HepG2 (cell line): ENCODE measurements at regions not wholly inside any gene's neighbourhood (a gene's known extent, or its start where the extent isn't known, plus 50 kb on each side); places are given as distances from the start of the nearest gene placed in this dataset.
A peak's percentile ranks its signal among the peaks of the same experiment; 100 is the strongest.

Experiments used
- AHR ChIP-seq: IDR thresholded peaks from 2 replicates; pipeline ENCODE4 v1.6.1; 2018; ENCODE audit warnings: missing genetic modification reagents, missing compliant biosample characterization
- CENPT ChIP-seq: sonication (generic); formaldehyde crosslinking; IDR thresholded peaks from 2 replicates; pipeline ENCODE4 v1.8.0; 2022; ENCODE audit warnings: low read depth, mild to moderate bottlenecking, moderate library complexity, missing genetic modification reagents
- GMEB2 ChIP-seq: IDR thresholded peaks from 2 replicates; pipeline ENCODE4 v1.6.1; 2016; ENCODE audit warnings: missing biosample characterization, missing genetic modification reagents, low read depth
- KDM5B ChIP-seq: sonication (generic); formaldehyde crosslinking; IDR thresholded peaks from 2 replicates; pipeline ENCODE4 v1.4.0; 2020; ENCODE audit warnings: missing genetic modification reagents, mild to moderate bottlenecking, borderline replicate concordance
- MTA3 ChIP-seq: sonication (generic); formaldehyde crosslinking; IDR thresholded peaks from 2 replicates; pipeline ENCODE4 v1.4.0; 2020; ENCODE audit warnings: missing genetic modification reagents
- MXD4 ChIP-seq: IDR thresholded peaks from 2 replicates; pipeline ENCODE4 v1.6.1; 2016; ENCODE audit warnings: mild to moderate bottlenecking, missing biosample characterization, missing genetic modification reagents
- PAWR ChIP-seq: sonication (generic); formaldehyde crosslinking; IDR thresholded peaks from 2 replicates; pipeline ENCODE4 v1.4.0; 2020; ENCODE audit warnings: missing genetic modification reagents, mild to moderate bottlenecking, borderline replicate concordance
- PAX8 ChIP-seq: sonication (generic); formaldehyde crosslinking; IDR thresholded peaks from 2 replicates; pipeline ENCODE4 v1.8.0; 2022; ENCODE audit warnings: mild to moderate bottlenecking, missing genetic modification reagents, borderline replicate concordance
- PLRG1 ChIP-seq: fragments of 450-650 bp; conservative IDR thresholded peaks from 2 replicates; pipeline ENCODE4 v1.6.1; 2016
- SOX13 ChIP-seq, 3 experiments: fragments of 450-650 bp in 1 of 3; sonication (generic) in 1 of 3; formaldehyde crosslinking in 1 of 3; IDR thresholded peaks in 2 of 3; conservative IDR thresholded peaks in 1 of 3; 2 replicates each; pipeline versions ENCODE4 v1.5.0 to v1.6.1; 2016 to 2020; ENCODE audit warnings: antibody characterized with exemption in 1 of 3, mild to moderate bottlenecking in 1 of 3, missing compliant biosample characterization in 1 of 3, missing genetic modification reagents in 1 of 3, moderate library complexity in 1 of 3
- SP2 ChIP-seq: sonication (generic); formaldehyde crosslinking; IDR thresholded peaks from 2 replicates; pipeline ENCODE4 v1.5.1; 2020; ENCODE audit warnings: mild to moderate bottlenecking, missing genetic modification reagents
- TBP ChIP-seq: sonication (generic); formaldehyde crosslinking; IDR thresholded peaks from 2 replicates; pipeline ENCODE4 v1.5.0; 2020; ENCODE audit warnings: missing genetic modification reagents
- ZFP37 ChIP-seq: sonication (generic); formaldehyde crosslinking; IDR thresholded peaks from 2 replicates; pipeline ENCODE4 v1.4.0; 2020; ENCODE audit warnings: missing genetic modification reagents, borderline replicate concordance
- ZNF281 ChIP-seq: sonication (generic); formaldehyde crosslinking; IDR thresholded peaks from 2 replicates; pipeline ENCODE4 v1.4.0; 2020; ENCODE audit warnings: missing genetic modification reagents, borderline replicate concordance
- ZNF691 ChIP-seq: sonication (generic); formaldehyde crosslinking; IDR thresholded peaks from 2 replicates; pipeline ENCODE4 v1.4.0; 2020; ENCODE audit warnings: missing genetic modification reagents, low read depth, mild to moderate bottlenecking, borderline replicate concordance
- ZSCAN30 ChIP-seq: sonication (generic); formaldehyde crosslinking; IDR thresholded peaks from 2 replicates; pipeline ENCODE4 v1.5.0; 2020; ENCODE audit warnings: mild to moderate bottlenecking, missing genetic modification reagents
- TF ChIP-seq, protein P1 (sequence below): sonication (generic); formaldehyde crosslinking; IDR thresholded peaks from 2 replicates; pipeline ENCODE4 v1.4.0; 2020; ENCODE audit warnings: low read depth, missing genetic modification reagents

GRCh38 chr6:28606424-28607391, 81.0 kb downstream of the GPX5 start (continued):
- TF ChIP-seq, protein P1, sequence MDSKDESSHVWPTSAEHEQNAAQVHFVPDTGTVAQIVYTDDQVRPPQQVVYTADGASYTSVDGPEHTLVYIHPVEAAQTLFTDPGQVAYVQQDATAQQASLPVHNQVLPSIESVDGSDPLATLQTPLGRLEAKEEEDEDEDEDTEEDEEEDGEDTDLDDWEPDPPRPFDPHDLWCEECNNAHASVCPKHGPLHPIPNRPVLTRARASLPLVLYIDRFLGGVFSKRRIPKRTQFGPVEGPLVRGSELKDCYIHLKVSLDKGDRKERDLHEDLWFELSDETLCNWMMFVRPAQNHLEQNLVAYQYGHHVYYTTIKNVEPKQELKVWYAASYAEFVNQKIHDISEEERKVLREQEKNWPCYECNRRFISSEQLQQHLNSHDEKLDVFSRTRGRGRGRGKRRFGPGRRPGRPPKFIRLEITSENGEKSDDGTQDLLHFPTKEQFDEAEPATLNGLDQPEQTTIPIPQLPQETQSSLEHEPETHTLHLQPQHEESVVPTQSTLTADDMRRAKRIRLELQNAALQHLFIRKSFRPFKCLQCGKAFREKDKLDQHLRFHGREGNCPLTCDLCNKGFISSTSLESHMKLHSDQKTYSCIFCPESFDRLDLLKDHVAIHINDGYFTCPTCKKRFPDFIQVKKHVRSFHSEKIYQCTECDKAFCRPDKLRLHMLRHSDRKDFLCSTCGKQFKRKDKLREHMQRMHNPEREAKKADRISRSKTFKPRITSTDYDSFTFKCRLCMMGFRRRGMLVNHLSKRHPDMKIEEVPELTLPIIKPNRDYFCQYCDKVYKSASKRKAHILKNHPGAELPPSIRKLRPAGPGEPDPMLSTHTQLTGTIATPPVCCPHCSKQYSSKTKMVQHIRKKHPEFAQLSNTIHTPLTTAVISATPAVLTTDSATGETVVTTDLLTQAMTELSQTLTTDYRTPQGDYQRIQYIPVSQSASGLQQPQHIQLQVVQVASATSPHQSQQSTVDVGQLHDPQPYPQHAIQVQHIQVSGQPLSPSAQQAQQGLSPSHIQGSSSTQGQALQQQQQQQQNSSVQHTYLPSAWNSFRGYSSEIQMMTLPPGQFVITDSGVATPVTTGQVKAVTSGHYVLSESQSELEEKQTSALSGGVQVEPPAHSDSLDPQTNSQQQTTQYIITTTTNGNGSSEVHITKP (CRISPR knock-in tag), result 0 out of 2 replicates have a peak, but pooled peaks have one; percentile 18
- peak; percentile 64; the same call in 1 of the 2 replicates for TF ChIP-seq KDM5B (CRISPR knock-in tag)
- peak; percentile 78; the same call in 1 of the 2 replicates for TF ChIP-seq ZNF691 (CRISPR knock-in tag)
- TF ChIP-seq MTA3, result no peak
- no peak for TF ChIP-seq ZFP37 (CRISPR knock-in tag)
- TF ChIP-seq GMEB2 (CRISPR knock-in tag), result no peak
- TF ChIP-seq PAX8 (CRISPR knock-in tag), result no peak
- TF ChIP-seq ZSCAN30 (CRISPR knock-in tag), result no peak
- TF ChIP-seq PAWR (CRISPR knock-in tag), result no peak
- no peak for TF ChIP-seq SOX13 (IDR thresholded peaks at IDR 0.05)
- TF ChIP-seq SOX13 (CRISPR knock-in tag; conservative IDR thresholded peaks at IDR 0.05 in 1 of 2, IDR thresholded peaks at IDR 0.05 in 1 of 2), result no peak
- TF ChIP-seq MXD4 (CRISPR knock-in tag), result peak; percentile 62; the same call in 1 of the 2 replicates
- peak; percentile 41; the same call in 1 of the 2 replicates for TF ChIP-seq ZNF281 (CRISPR knock-in tag)
- TF ChIP-seq AHR (CRISPR knock-in tag), result no peak
- no peak for TF ChIP-seq PLRG1
- TF ChIP-seq SP2 (CRISPR knock-in tag), result no peak
- no peak for TF ChIP-seq CENPT (CRISPR knock-in tag)
- TF ChIP-seq TBP (CRISPR knock-in tag), result no peak
